ENCODE measurements at regions not wholly inside any gene's neighbourhood (a gene's known extent, or its start where the extent isn't known, plus 50 kb on each side); places are given as distances from the start of the nearest gene placed in this dataset.

DNA sequence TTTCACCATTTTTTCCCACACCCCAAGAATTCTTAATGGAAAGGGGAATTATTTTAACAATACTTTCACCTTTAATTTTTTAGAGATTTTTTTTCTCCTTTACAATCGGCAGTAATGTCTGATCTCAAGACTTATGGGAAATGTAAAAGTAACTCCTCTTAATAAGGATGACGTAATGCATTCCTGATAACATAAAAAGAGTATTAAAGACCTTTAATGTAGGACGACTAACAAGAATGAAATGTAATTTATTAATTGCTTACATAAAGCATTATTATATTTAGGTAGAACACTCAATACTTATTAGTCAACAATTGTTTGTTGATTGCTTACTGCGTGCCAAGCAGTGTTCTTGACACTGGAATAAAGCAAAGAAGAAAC lies 416.8 kb upstream of the NAALADL2 start:
- no peaks in the 10 kb centered on the region for H3K36me3 ChIP-seq (ENCODE audit: control insufficient read depth, insufficient read depth, low read length)
- peak overlapping the region; percentile 72 for H3K4me3 ChIP-seq (ENCODE audit: low read depth, low read length)
- H2AFZ ChIP-seq = peak overlapping the region; percentile 96
- no peaks in the 10 kb centered on the region for H3K27me3 ChIP-seq (ENCODE audit: control insufficient read depth, insufficient read depth, low read length)
- H3K79me2 ChIP-seq = peaks cover 3% of the 10 kb centered on the region
- peak overlapping the region; percentile 37 for H3K4me2 ChIP-seq (ENCODE audit: low read length)
- TF ChIP-seq, protein P1, sequence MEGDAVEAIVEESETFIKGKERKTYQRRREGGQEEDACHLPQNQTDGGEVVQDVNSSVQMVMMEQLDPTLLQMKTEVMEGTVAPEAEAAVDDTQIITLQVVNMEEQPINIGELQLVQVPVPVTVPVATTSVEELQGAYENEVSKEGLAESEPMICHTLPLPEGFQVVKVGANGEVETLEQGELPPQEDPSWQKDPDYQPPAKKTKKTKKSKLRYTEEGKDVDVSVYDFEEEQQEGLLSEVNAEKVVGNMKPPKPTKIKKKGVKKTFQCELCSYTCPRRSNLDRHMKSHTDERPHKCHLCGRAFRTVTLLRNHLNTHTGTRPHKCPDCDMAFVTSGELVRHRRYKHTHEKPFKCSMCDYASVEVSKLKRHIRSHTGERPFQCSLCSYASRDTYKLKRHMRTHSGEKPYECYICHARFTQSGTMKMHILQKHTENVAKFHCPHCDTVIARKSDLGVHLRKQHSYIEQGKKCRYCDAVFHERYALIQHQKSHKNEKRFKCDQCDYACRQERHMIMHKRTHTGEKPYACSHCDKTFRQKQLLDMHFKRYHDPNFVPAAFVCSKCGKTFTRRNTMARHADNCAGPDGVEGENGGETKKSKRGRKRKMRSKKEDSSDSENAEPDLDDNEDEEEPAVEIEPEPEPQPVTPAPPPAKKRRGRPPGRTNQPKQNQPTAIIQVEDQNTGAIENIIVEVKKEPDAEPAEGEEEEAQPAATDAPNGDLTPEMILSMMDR (IDR thresholded peaks at IDR 0.05) = no peak
- no peaks in the 10 kb centered on the region for H3K4me1 ChIP-seq
- no peak overlapping the region for H3K9ac ChIP-seq
- peak overlapping the region; percentile 89 for H3K27ac ChIP-seq
- H3K9me3 ChIP-seq (ENCODE audit: control insufficient read depth, low read length) = no peaks in the 10 kb centered on the region

GRCh38 chr3:174444391-174444790 lies 414.7 kb upstream of the NAALADL2 start:
- Histone ChIP-seq H3K36me3 (ENCODE audit: control insufficient read depth, insufficient read depth, low read length) (no peaks in the 10 kb centered on the region), H3K9ac (no peak overlapping the region), H3K4me2 (ENCODE audit: low read length) (no peak overlapping the region), H2AFZ (no peak overlapping the region), H3K27me3 (ENCODE audit: control insufficient read depth, insufficient read depth, low read length) (no peaks in the 10 kb centered on the region), H3K79me2 (peaks cover 7% of the 10 kb centered on the region), H3K9me3 (ENCODE audit: control insufficient read depth, low read length) (no peaks in the 10 kb centered on the region), H3K27ac (no peak overlapping the region), H3K4me1 (no peaks in the 10 kb centered on the region), H3K4me3 (ENCODE audit: low read depth, low read length) (no peak overlapping the region)
- TF ChIP-seq, protein P1 (IDR thresholded peaks at IDR 0.05) = no peak

- Histone ChIP-seq H3K9me3 (ENCODE audit: control insufficient read depth, low read length) (no peaks in the 10 kb centered on the region), H3K27me3 (ENCODE audit: control insufficient read depth, insufficient read depth, low read length) (no peaks in the 10 kb centered on the region), H3K4me3 (ENCODE audit: low read depth, low read length) (no peak overlapping the region), H3K79me2 (no peaks in the 10 kb centered on the region), H3K36me3 (ENCODE audit: control insufficient read depth, insufficient read depth, low read length) (no peaks in the 10 kb centered on the region), H3K4me2 (ENCODE audit: low read length) (no peak overlapping the region), H3K4me1 (no peaks in the 10 kb centered on the region), H2AFZ (no peak overlapping the region), H3K27ac (no peak overlapping the region), H3K9ac (no peak overlapping the region)
- TF ChIP-seq, protein P1 (IDR thresholded peaks at IDR 0.05) = no peak
Observed at GRCh38 chr3:174457758-174458157, 401.4 kb upstream of the NAALADL2 start.

GRCh38 chr3:174460831-174461230 lies 398.3 kb upstream of the NAALADL2 start:
- H3K9me3 ChIP-seq (ENCODE audit: control insufficient read depth, low read length) = no peaks in the 10 kb centered on the region
- no peak overlapping the region for H3K4me3 ChIP-seq (ENCODE audit: low read depth, low read length)
- H3K27me3 ChIP-seq (ENCODE audit: control insufficient read depth, insufficient read depth, low read length) = no peaks in the 10 kb centered on the region
- no peak overlapping the region for H3K27ac ChIP-seq
- no peaks in the 10 kb centered on the region for H3K36me3 ChIP-seq (ENCODE audit: control insufficient read depth, insufficient read depth, low read length)
- H3K4me1 ChIP-seq = no peaks in the 10 kb centered on the region
- H3K79me2 ChIP-seq = no peaks in the 10 kb centered on the region
- no peak overlapping the region for H2AFZ ChIP-seq
- H3K9ac ChIP-seq = no peak overlapping the region
- TF ChIP-seq, protein P1 (IDR thresholded peaks at IDR 0.05) = no peak
- H3K4me2 ChIP-seq (ENCODE audit: low read length) = no peak overlapping the region

DNA sequence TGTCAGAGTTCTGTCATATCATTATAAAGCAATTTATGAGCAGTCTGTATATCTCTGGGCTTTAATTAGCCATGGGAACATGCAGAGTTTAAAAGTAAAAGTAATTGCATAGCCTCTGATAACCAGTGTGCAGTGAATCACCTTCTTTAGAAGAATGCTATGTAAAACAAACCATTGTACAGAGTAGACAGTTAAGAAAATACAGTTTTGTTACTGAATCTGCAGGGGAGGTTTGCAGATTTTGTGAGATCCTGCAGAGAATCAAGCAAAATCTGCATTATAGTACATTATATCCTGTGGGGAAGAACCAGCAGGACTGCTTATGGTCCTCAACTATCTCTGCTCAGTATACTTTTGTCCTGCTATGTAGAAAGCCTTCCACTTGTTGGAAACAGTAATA lies 396.2 kb upstream of the NAALADL2 start:
- TF ChIP-seq, protein P1 (IDR thresholded peaks at IDR 0.05) = no peak
- Histone ChIP-seq H3K4me1 (no peaks in the 10 kb centered on the region), H3K27ac (no peak overlapping the region), H3K4me3 (ENCODE audit: low read depth, low read length) (no peak overlapping the region), H3K36me3 (ENCODE audit: control insufficient read depth, insufficient read depth, low read length) (no peaks in the 10 kb centered on the region), H3K4me2 (ENCODE audit: low read length) (no peak overlapping the region), H3K27me3 (ENCODE audit: control insufficient read depth, insufficient read depth, low read length) (no peaks in the 10 kb centered on the region), H3K9ac (no peak overlapping the region), H3K9me3 (ENCODE audit: control insufficient read depth, low read length) (no peaks in the 10 kb centered on the region), H2AFZ (no peak overlapping the region), H3K79me2 (no peaks in the 10 kb centered on the region)

All from parathyroid adenoma (tissue), 2 donors.